Spinal cord (tissue), 9 donors: ENCODE measurements at regions not wholly inside any gene's neighbourhood (a gene's known extent, or its start where the extent isn't known, plus 50 kb on each side); places are given as distances from the start of the nearest gene placed in this dataset.

ENCODE experiments used
- DNase-seq, 6 donors: peaks; one replicate each; pipeline versions ENCODE4 v3.0.0 to v3.0.0-alpha.2; 2013 to 2015; ENCODE audit warnings: low spot score in 6 of 6, low read depth in 4 of 6
- H3K27ac ChIP-seq: one replicate; pipeline ENCODE4 v1.5.1; 2013; ENCODE audit warnings: low read depth, low read length, control low read depth
- H3K27me3 ChIP-seq: one replicate; pipeline ENCODE4 v1.6.1; 2013; ENCODE audit warnings: low read length; ENCODE audit not compliant: control insufficient read depth, insufficient read depth
- H3K36me3 ChIP-seq: one replicate; pipeline ENCODE4 v1.6.1; 2013; ENCODE audit warnings: low read length; ENCODE audit not compliant: control insufficient read depth, insufficient read depth
- H3K4me1 ChIP-seq: one replicate; pipeline ENCODE4 v1.6.1; 2013; ENCODE audit warnings: low read length; ENCODE audit not compliant: control insufficient read depth, insufficient read depth
- H3K4me3 ChIP-seq: one replicate; pipeline ENCODE4 v1.5.1; 2013; ENCODE audit warnings: low read depth, low read length, control low read depth
- H3K9me3 ChIP-seq: one replicate; pipeline ENCODE4 v1.6.1; 2013; ENCODE audit warnings: low read length; ENCODE audit not compliant: control insufficient read depth, insufficient read depth
- WGBS: methylation state at CpG from one replicate; pipeline ENCODE4 v1.1.5; 2013; ENCODE audit warnings: missing lambda C conversion rate; ENCODE audit not compliant: insufficient coverage; 5-methylcytosine and 5-hydroxymethylcytosine counted together
- donor health status: healthy.

GRCh38 chr22:23513705-23514104 is 66.4 kb downstream of the IGLL1 start:
- Histone ChIP-seq H3K9me3 (no peaks in the 10 kb centered on the region), H3K4me1 (peaks cover 16% of the 10 kb centered on the region), H3K27me3 (no peaks in the 10 kb centered on the region), H3K4me3 (no peak overlapping the region), H3K36me3 (no peaks in the 10 kb centered on the region), H3K27ac (no peak overlapping the region)
- no peak for DNase-seq
- whole genome bisulfite sequencing = 100% methylated on average over 5 of the region's 7 CpGs

GRCh38 chr22:23513133-23513532 is 67.0 kb downstream of the IGLL1 start:
- DNase-seq = peak in 1 of 6 donors; percentile 44
- Histone ChIP-seq H3K4me3 (no peak overlapping the region), H3K27ac (no peak overlapping the region), H3K9me3 (no peaks in the 10 kb centered on the region), H3K4me1 (peaks cover 10% of the 10 kb centered on the region), H3K27me3 (no peaks in the 10 kb centered on the region), H3K36me3 (no peaks in the 10 kb centered on the region)
- 66% methylated on average over 14 of the region's 15 CpGs for WGBS

- H3K9me3 ChIP-seq = no peaks in the 10 kb centered on the region
- H3K4me3 ChIP-seq = no peak overlapping the region
- H3K27me3 ChIP-seq = no peaks in the 10 kb centered on the region
- no peak overlapping the region for H3K27ac ChIP-seq
- no peak for DNase-seq
- H3K4me1 ChIP-seq = peaks cover 10% of the 10 kb centered on the region
- H3K36me3 ChIP-seq = no peaks in the 10 kb centered on the region
- WGBS = 84% methylated on average over 5 of the region's 5 CpGs
Observed at GRCh38 chr22:23512721-23513120, 67.4 kb downstream of the IGLL1 start.

- Histone ChIP-seq H3K9me3 (no peaks in the 10 kb centered on the region), H3K27me3 (no peaks in the 10 kb centered on the region), H3K4me3 (no peak overlapping the region), H3K27ac (no peak overlapping the region), H3K36me3 (no peaks in the 10 kb centered on the region), H3K4me1 (peaks cover 10% of the 10 kb centered on the region)
- WGBS = 96% methylated on average over 5 of the region's 5 CpGs
- DNase-seq = no peak
Observed at GRCh38 chr22:23512348-23512705, 67.8 kb downstream of the IGLL1 start.

GRCh38 chr22:23511627-23512347 is 68.3 kb downstream of the IGLL1 start:
- Histone ChIP-seq H3K27me3 (no peaks in the 10 kb centered on the region), H3K4me1 (peaks cover 10% of the 10 kb centered on the region), H3K36me3 (no peaks in the 10 kb centered on the region), H3K27ac (no peak overlapping the region), H3K9me3 (no peaks in the 10 kb centered on the region), H3K4me3 (no peak overlapping the region)
- no peak for DNase-seq
- 86% methylated on average over 17 of the region's 19 CpGs for WGBS

- no peak overlapping the region for H3K4me3 ChIP-seq
- H3K36me3 ChIP-seq = no peaks in the 10 kb centered on the region
- H3K27me3 ChIP-seq = no peaks in the 10 kb centered on the region
- 45% methylated on average over 7 of the region's 11 CpGs for WGBS
- H3K27ac ChIP-seq = peak overlapping the region; percentile 8
- no peaks in the 10 kb centered on the region for H3K9me3 ChIP-seq
- DNase-seq = peak in 1 of 6 donors; percentile 53
- peaks cover 11% of the 10 kb centered on the region for H3K4me1 ChIP-seq
Observed at GRCh38 chr22:23509571-23510302, 70.4 kb downstream of the IGLL1 start.

- H3K36me3 ChIP-seq = no peaks in the 10 kb centered on the region
- no peaks in the 10 kb centered on the region for H3K27me3 ChIP-seq
- WGBS = 62% methylated on average over 10 of the region's 10 CpGs
- no peak overlapping the region for H3K4me3 ChIP-seq
- peaks cover 21% of the 10 kb centered on the region for H3K4me1 ChIP-seq
- no peaks in the 10 kb centered on the region for H3K9me3 ChIP-seq
- peak in 1 of 6 donors; percentile 22 for DNase-seq
- no peak overlapping the region for H3K27ac ChIP-seq
Observed at GRCh38 chr22:23504516-23504915, 75.6 kb downstream of the IGLL1 start.

GRCh38 chr22:23503736-23504440 is 76.2 kb downstream of the IGLL1 start:
- Histone ChIP-seq H3K4me3 (no peak overlapping the region), H3K27me3 (no peaks in the 10 kb centered on the region), H3K36me3 (no peaks in the 10 kb centered on the region), H3K27ac (no peak overlapping the region), H3K4me1 (peaks cover 25% of the 10 kb centered on the region), H3K9me3 (no peaks in the 10 kb centered on the region)
- DNase-seq = no peak
- 93% methylated on average over 15 of the region's 15 CpGs for WGBS

GRCh38 chr22:23503142-23503541 is 76.9 kb downstream of the IGLL1 start:
- WGBS = 96% methylated on average over 2 of the region's 5 CpGs
- H3K36me3 ChIP-seq = no peaks in the 10 kb centered on the region
- H3K27me3 ChIP-seq = no peaks in the 10 kb centered on the region
- no peak overlapping the region for H3K4me3 ChIP-seq
- DNase-seq = no peak
- H3K9me3 ChIP-seq = no peaks in the 10 kb centered on the region
- H3K4me1 ChIP-seq = peaks cover 25% of the 10 kb centered on the region
- H3K27ac ChIP-seq = no peak overlapping the region
